ENCODE measurements at regions not wholly inside any gene's neighbourhood (a gene's known extent, or its start where the extent isn't known, plus 50 kb on each side); places are given as distances from the start of the nearest gene placed in this dataset.
"Not testable (repeated sequence)": the region's sequence is repeated elsewhere in the genome, so short reads cannot be mapped to it uniquely, and the experiment has no call there.

DNA sequence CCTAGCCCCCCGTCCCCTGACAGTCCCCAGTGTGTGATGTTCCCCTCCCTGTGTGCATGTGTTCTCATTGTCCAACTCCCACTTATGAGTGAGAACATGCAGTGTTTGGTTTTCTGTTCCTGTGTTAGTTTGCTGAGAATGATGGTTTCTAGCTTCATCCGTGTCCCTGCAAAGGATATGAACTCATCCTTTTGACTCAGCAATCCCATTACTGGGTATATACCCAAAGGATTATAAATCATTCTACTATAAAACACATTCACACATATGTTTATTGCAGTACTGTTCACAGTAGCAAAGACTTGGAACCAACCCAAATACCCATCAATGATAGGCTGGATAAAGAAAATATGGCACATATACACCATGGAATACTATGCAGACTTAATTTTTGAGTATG lies 155.1 kb downstream of the SLITRK5 start:
- H3K27me3 Mint-ChIP-seq; H3K9me3 Mint-ChIP-seq; H3K36me3 Mint-ChIP-seq (ENCODE audit: low read depth); DNase-seq; CTCF ChIA-PET; H3K27ac Mint-ChIP-seq; H3K4me3 Mint-ChIP-seq; H3K4me1 Mint-ChIP-seq; POLR2A ChIA-PET: not testable (repeated sequence)

DNA sequence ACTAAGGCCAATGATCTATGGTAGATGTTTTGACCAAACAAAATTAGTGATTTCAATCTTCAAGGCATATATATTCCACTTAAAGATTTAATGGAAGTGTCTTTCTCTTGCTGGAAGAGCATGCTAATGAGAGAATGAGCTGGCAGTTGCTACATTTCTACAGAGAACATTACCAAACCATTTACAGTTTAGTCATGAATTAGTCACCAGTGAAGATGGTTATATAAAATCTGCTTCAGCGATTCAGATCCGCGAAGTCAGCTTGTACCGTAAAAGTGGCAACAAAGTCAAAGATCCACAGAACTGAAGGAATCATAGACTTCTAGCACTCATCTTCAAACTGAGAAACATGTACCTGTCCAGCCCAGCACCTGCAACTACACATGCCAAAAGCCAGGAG lies 156.3 kb downstream of the SLITRK5 start:
- Mint-ChIP-seq H3K27ac (no peak overlapping the region), H3K27me3 (no peaks in the 10 kb centered on the region), H3K36me3 (ENCODE audit: low read depth) (no peaks in the 10 kb centered on the region), H3K4me1 (no peaks in the 10 kb centered on the region), H3K9me3 (no peaks in the 10 kb centered on the region), H3K4me3 (no peak overlapping the region)
- DNase-seq: no peak
- ChIA-PET CTCF (no interaction called here), POLR2A (no interaction called here)

DNA sequence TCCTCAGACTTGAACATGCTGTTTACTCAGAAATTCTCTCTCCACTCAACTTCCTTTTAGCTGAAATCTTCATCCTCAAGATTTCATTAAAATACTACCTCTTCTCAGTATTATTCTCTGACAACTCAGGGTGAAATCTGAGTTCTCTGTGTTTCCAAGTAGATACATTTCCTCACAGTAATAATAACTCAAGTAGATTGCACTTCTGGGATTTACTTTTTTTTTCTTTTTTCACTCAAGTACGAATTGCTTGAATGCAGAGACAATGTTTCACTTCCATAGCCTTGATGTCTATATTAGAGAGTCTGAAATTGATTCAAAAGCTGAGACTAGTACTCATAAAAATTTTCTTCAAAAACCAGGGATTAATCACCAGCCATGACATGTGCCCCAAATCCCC lies 166.4 kb downstream of the SLITRK5 start:
- no peak overlapping the region for H3K4me3 Mint-ChIP-seq
- ChIA-PET POLR2A (no interaction called here), CTCF (no interaction called here)
- no peaks in the 10 kb centered on the region for H3K9me3 Mint-ChIP-seq
- no peak for DNase-seq
- no peaks in the 10 kb centered on the region for H3K36me3 Mint-ChIP-seq (ENCODE audit: low read depth)
- H3K27ac Mint-ChIP-seq: no peak overlapping the region
- no peaks in the 10 kb centered on the region for H3K4me1 Mint-ChIP-seq
- H3K27me3 Mint-ChIP-seq: no peaks in the 10 kb centered on the region

DNA sequence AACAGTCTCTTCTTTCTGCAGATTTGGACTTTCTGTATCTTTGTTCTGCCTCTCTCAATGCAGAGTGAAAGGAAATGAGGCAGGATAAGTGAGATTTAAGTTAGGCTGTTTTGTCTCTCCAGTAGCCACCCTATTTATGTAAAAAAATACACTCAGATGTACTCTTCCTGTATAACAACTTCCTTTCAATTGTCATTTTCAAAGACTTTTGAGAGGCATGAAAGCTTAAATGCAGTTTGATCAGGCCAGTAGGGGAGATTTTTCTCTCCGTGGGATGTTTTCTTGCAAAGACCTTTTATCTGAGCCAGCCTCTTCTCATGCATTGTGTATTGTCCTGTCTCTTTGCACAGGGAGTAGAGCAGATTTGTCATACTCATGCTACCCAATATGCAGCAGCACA lies 166.8 kb downstream of the SLITRK5 start:
- Mint-ChIP-seq H3K27ac (no peak overlapping the region), H3K27me3 (no peaks in the 10 kb centered on the region), H3K36me3 (ENCODE audit: low read depth) (no peaks in the 10 kb centered on the region), H3K4me1 (no peaks in the 10 kb centered on the region), H3K9me3 (no peaks in the 10 kb centered on the region), H3K4me3 (no peak overlapping the region)
- POLR2A ChIA-PET: no interaction called here
- CTCF ChIA-PET: no interaction called here
- no peak for DNase-seq

DNA sequence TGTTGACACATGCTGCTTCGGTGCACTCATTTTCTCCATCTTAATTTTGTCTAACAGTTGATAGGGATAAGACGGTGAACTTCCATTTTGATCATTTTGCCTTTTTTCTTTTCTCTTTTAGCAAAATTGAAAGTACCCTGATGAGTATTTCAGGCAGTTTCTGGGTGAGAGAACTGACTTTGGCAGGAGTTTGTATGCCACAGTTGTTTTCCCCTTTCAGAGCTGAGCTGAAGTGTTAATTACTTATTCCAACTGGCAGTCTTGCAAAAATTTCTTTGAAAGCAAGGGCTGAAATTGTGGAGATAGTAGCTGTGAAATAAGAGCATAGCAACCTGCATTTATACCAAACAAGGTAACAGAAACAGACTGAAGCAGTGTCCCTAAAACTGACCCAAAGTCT lies 180.2 kb downstream of the SLITRK5 start:
- Mint-ChIP-seq H3K36me3 (ENCODE audit: low read depth) (no peaks in the 10 kb centered on the region), H3K27me3 (no peaks in the 10 kb centered on the region), H3K9me3 (peaks cover 15% of the 10 kb centered on the region), H3K4me3 (no peak overlapping the region), H3K27ac (no peak overlapping the region), H3K4me1 (no peaks in the 10 kb centered on the region)
- ChIA-PET POLR2A (no interaction called here), CTCF (no interaction called here)
- no peak for DNase-seq

DNA sequence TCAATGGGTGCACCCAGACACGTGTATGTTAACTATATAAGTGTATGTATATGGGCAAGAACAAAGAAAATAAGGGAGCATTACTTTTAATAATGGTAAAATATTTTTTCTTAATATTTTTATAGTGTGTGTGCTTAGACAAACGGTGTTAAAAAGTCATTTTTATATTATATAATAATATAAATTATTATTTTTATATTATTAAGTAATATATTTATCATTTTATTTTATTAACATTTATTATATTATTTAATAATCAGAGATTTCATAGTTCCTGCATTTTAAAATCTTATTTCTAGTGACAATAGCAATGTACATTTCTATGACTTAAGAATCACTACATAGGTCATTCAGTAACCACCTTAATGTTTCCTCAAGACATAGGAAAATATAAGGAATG lies 184.4 kb downstream of the SLITRK5 start:
- Mint-ChIP-seq H3K4me1 (no peaks in the 10 kb centered on the region), H3K36me3 (ENCODE audit: low read depth) (no peaks in the 10 kb centered on the region), H3K4me3 (no peak overlapping the region), H3K27me3 (no peaks in the 10 kb centered on the region), H3K27ac (no peak overlapping the region), H3K9me3 (peaks cover 17% of the 10 kb centered on the region)
- ChIA-PET CTCF (no interaction called here), POLR2A (no interaction called here)
- no peak for DNase-seq

DNA sequence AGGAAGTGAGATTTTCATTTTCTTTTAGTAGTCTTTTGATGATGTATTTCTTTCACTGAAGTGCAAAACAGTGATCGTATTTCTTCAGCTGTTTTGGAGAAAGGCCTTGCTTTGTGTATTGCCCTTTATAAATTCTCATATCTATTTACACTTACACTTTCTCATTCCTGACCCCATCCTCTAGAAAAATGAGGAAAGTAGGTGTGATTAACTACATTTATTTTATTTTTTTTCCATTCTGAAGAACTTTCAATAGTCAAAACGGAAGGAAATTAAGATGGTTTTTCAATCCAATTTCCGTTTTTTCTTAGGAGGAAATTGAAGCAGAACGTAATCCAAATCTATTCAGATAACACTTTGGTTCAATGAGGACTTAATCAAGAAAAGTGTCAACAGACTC lies 188.1 kb downstream of the SLITRK5 start:
- peaks cover 6% of the 10 kb centered on the region for H3K9me3 Mint-ChIP-seq
- no peak overlapping the region for H3K4me3 Mint-ChIP-seq
- no peaks in the 10 kb centered on the region for H3K36me3 Mint-ChIP-seq (ENCODE audit: low read depth)
- H3K4me1 Mint-ChIP-seq: no peaks in the 10 kb centered on the region
- H3K27ac Mint-ChIP-seq: no peak overlapping the region
- no peaks in the 10 kb centered on the region for H3K27me3 Mint-ChIP-seq
- DNase-seq: no peak
- ChIA-PET POLR2A (no interaction called here), CTCF (no interaction called here)

DNA sequence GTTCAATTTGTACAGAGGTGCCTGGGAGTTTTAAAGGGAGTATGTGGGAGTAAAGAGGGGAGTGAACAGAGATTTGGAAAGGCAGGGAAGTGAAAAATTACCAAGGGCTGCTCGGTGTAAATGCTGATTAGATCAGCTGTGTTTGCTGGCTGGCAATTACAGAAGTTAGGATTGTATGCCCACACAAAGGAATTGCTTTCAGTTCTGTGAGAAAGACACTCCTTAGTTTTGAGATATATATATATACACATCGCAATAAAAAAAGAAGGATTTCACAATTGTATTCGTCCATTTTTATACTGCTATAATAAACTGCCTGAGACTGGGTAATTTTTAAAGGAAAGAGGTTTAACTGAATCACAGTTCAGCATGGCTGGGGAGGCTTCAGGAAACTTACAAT lies 196.3 kb downstream of the SLITRK5 start:
- H3K27ac Mint-ChIP-seq: no peak overlapping the region
- no peak for DNase-seq
- POLR2A ChIA-PET: no interaction called here
- no peaks in the 10 kb centered on the region for H3K9me3 Mint-ChIP-seq
- H3K27me3 Mint-ChIP-seq: no peaks in the 10 kb centered on the region
- no peaks in the 10 kb centered on the region for H3K36me3 Mint-ChIP-seq (ENCODE audit: low read depth)
- H3K4me1 Mint-ChIP-seq: no peaks in the 10 kb centered on the region
- H3K4me3 Mint-ChIP-seq: no peak overlapping the region
- CTCF ChIA-PET: no interaction called here

DNA sequence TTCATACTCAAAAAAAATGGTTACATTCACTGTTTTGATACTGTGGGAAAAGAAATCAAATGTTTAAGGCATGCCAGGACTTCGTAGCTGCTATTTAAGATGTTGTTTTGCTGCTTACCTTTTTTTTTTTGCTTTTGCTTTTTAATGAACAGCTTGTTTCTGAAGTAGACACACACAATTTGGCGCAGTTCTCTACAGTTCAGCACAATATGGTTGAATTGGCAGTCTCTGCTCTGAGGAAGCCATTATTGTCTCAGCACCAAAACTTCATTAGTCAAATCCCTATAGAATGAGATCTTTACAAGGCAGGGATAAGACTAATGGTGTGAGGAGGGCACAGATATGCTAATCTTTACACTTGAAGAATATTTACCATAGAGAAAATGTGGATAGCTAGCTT lies 197.6 kb downstream of the SLITRK5 start:
- no peaks in the 10 kb centered on the region for H3K36me3 Mint-ChIP-seq (ENCODE audit: low read depth)
- H3K27ac Mint-ChIP-seq: no peak overlapping the region
- H3K4me1 Mint-ChIP-seq: no peaks in the 10 kb centered on the region
- H3K4me3 Mint-ChIP-seq: no peak overlapping the region
- no peak for DNase-seq
- no peaks in the 10 kb centered on the region for H3K27me3 Mint-ChIP-seq
- CTCF ChIA-PET: no interaction called here
- no peaks in the 10 kb centered on the region for H3K9me3 Mint-ChIP-seq
- POLR2A ChIA-PET: no interaction called here

DNA sequence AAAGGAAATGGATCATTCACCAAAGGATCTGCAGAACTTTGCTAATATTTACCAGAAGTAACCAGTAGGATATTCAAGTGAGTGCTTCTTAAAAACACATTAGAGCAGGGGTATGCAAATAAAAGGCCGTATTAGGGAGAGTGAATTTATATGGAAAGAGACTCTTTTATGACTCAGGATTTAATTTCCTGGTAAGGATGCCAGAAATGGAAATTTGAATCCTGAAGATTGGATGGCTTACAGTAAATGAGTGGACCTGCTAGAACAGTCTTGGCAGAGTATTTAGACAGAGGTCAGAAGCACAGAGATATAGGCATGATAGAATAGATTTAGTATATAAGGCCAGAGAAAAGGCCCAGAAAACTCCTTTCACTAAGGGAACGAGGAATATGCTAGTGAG lies 201.6 kb downstream of the SLITRK5 start:
- ChIA-PET CTCF (no interaction called here), POLR2A (no interaction called here)
- Mint-ChIP-seq H3K27me3 (no peaks in the 10 kb centered on the region), H3K4me1 (no peaks in the 10 kb centered on the region), H3K9me3 (no peaks in the 10 kb centered on the region), H3K27ac (no peak overlapping the region), H3K4me3 (no peak overlapping the region), H3K36me3 (ENCODE audit: low read depth) (no peaks in the 10 kb centered on the region)
- no peak for DNase-seq

DNA sequence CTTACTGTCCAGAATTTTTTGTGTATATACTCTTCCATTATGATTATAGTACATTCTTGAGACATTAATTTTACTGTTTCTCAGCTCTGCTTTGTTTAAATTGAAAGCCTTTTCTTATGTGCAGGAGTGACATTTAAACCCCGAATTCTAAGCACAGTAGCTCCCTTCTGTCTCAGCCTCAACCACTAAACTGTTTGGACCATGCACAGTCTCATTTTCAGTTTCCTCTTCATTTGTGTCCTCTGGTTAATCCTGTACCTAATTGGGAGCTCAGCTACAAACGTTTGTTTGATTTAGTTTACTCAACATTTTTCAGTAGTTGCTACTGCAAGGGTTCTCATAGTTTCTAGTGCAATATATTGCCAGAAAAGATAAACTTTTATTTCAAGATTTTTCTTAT lies 206.3 kb downstream of the SLITRK5 start:
- no peak overlapping the region for H3K27ac Mint-ChIP-seq
- no peaks in the 10 kb centered on the region for H3K36me3 Mint-ChIP-seq (ENCODE audit: low read depth)
- ChIA-PET POLR2A (no interaction called here), CTCF (no interaction called here)
- no peaks in the 10 kb centered on the region for H3K9me3 Mint-ChIP-seq
- DNase-seq: no peak
- no peaks in the 10 kb centered on the region for H3K4me1 Mint-ChIP-seq
- no peaks in the 10 kb centered on the region for H3K27me3 Mint-ChIP-seq
- no peak overlapping the region for H3K4me3 Mint-ChIP-seq

DNA sequence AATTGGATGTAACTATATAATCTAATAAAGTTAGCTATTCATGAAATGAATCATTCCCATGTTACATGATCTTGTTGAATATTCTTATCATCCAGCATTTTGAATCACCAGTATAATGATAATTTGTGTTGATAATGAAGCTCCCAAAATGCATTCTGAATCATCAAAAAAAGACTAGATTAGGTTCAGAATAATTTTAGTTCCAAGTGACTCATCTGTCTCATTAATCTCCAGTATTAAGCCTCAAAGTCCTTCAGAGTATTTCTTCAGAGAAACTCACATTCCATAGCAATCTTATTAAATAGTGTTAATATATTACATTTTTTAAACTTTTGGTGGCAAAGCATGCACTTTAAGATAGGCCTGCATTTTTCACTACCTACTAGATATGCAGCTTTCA lies 207.5 kb downstream of the SLITRK5 start:
- CTCF ChIA-PET: no interaction called here
- H3K27me3 Mint-ChIP-seq: no peaks in the 10 kb centered on the region
- no peak overlapping the region for H3K4me3 Mint-ChIP-seq
- no peaks in the 10 kb centered on the region for H3K4me1 Mint-ChIP-seq
- H3K9me3 Mint-ChIP-seq: no peaks in the 10 kb centered on the region
- no peaks in the 10 kb centered on the region for H3K36me3 Mint-ChIP-seq (ENCODE audit: low read depth)
- POLR2A ChIA-PET: no interaction called here
- no peak for DNase-seq
- no peak overlapping the region for H3K27ac Mint-ChIP-seq

DNA sequence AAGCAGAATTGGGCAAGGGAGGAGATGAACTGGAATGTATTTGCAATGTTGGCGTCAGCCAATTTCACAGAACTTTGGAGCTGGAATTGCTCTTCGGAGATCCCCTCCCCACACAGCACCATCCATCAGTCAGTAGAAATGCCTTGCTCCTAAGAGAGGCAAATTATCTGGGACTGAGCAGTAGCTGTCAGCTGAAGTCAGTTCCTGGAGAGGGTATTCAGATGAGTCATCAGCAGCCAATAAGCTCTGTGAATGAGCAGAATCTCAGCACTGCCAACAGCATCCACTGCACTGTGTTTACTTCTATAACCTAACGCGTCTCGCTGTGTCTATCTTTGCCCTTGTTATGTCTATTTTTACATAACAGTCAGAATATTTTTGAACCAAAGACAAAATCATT lies 213.7 kb downstream of the SLITRK5 start:
- H3K27me3 Mint-ChIP-seq: no peaks in the 10 kb centered on the region
- H3K9me3 Mint-ChIP-seq: peaks cover 3% of the 10 kb centered on the region
- POLR2A ChIA-PET: no interaction called here
- H3K4me1 Mint-ChIP-seq: no peaks in the 10 kb centered on the region
- no peak overlapping the region for H3K27ac Mint-ChIP-seq
- no peak for DNase-seq
- no peaks in the 10 kb centered on the region for H3K36me3 Mint-ChIP-seq (ENCODE audit: low read depth)
- H3K4me3 Mint-ChIP-seq: no peak overlapping the region
- CTCF ChIA-PET: no interaction called here

DNA sequence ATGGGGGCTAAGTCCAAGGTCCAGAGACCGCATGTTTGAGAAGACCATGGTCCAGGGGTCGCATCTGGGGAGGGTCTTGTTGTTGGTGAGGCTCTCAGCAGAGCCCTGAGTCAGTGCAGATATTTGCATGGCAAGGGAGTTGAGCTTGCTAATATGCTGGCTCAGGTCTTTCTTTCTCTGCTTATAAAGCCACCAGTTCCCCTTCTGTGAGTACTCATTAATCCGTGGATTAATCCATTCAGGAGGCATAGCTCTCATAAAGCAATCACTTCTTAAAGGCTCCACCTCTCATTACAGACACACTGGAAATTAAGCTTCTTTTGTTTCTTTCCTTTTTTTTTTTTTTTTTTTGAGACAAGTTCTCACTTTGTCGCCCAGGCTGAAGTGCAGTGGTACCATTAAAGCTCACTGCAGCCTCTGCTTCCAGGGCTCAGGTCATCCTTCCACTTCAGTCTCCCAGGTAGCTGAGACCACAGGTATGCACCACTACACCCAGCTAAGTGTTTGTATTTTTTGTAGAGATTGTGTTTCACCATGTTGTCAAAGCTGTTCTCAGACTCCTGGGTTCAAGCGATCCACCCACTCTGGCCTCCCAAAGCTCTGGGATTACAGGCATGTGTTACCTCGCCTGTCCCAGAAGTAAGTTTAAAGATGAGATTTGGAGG lies 216.4 kb downstream of the SLITRK5 start:
- POLR2A ChIA-PET: no interaction called here

DNA sequence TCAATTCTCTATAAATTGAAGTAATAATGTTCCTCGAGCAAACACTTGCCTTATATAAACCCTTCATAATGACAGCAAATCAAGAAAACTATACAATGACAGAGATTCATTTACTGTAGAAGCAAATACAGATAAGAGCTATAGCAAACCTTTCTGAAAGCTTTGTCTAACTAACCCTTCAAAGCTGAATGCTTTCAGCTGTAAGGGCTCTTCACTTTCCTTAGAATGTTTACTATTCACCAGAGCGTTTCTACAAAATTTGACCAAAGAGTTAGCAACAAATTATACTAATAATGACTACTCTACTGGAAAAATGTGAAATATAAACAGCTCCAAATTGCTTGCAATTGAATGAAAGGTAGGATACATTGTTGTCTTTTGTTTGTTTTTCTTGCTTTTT lies 218.1 kb downstream of the SLITRK5 start:
- POLR2A ChIA-PET: no interaction called here
- no peak for DNase-seq
- H3K36me3 Mint-ChIP-seq (ENCODE audit: low read depth): no peaks in the 10 kb centered on the region
- H3K27ac Mint-ChIP-seq: no peak overlapping the region
- no peaks in the 10 kb centered on the region for H3K4me1 Mint-ChIP-seq
- no peak overlapping the region for H3K4me3 Mint-ChIP-seq
- H3K9me3 Mint-ChIP-seq: peaks cover 3% of the 10 kb centered on the region
- H3K27me3 Mint-ChIP-seq: no peaks in the 10 kb centered on the region
- CTCF ChIA-PET: no interaction called here

More for the DNA sequence above, 216.4 kb downstream of the SLITRK5 start:
- CTCF ChIA-PET: no interaction called here
- Mint-ChIP-seq H3K4me1 (no peaks in the 10 kb centered on the region), H3K27me3 (no peaks in the 10 kb centered on the region), H3K4me3 (no peak overlapping the region), H3K9me3 (peaks cover 3% of the 10 kb centered on the region), H3K36me3 (ENCODE audit: low read depth) (no peaks in the 10 kb centered on the region), H3K27ac (no peak overlapping the region)
- DNase-seq: no peak

All from activated CD4-positive, alpha-beta memory T cell treated with anti-CD3 and anti-CD28 coated beads, Interleukin-2, amount 10 ng/mL, durations not matched to agents 7 days and 5 days (primary cell).